GM19238 (cell line): ENCODE measurements at regions not wholly inside any gene's neighbourhood (a gene's known extent, or its start where the extent isn't known, plus 50 kb on each side); places are given as distances from the start of the nearest gene placed in this dataset.
"Not testable (repeated sequence)": the region's sequence is repeated elsewhere in the genome, so short reads cannot be mapped to it uniquely, and the experiment has no call there.

Experiments used
- DNase-seq: peaks from one replicate; pipeline ENCODE4 v3.0.0; 2011; ENCODE audit warnings: low spot score; ENCODE audit not compliant: insufficient read length

GRCh38 chr2:44051593-44052347 lies 56.0 kb upstream of the LRPPRC start:
- DNase-seq, result no peak

GRCh38 chr2:44052584-44052983 lies 56.8 kb upstream of the LRPPRC start:
- DNase-seq, result no peak

GRCh38 chr2:44053052-44053451 lies 57.3 kb upstream of the LRPPRC start:
- no peak for DNase-seq

GRCh38 chr2:44053456-44053855 lies 57.7 kb upstream of the LRPPRC start:
- DNase-seq, result no peak

- no peak for DNase-seq
Observed at GRCh38 chr2:44055229-44055628, 59.4 kb upstream of the LRPPRC start.

- DNase-seq, result no peak
Observed at GRCh38 chr2:44055664-44056063, 59.9 kb upstream of the LRPPRC start.

- no peak for DNase-seq
Observed at GRCh38 chr2:44056947-44057346, 61.2 kb upstream of the LRPPRC start.

- not testable (repeated sequence) for DNase-seq
Observed at GRCh38 chr2:44060286-44060685, 64.5 kb upstream of the LRPPRC start.

GRCh38 chr2:44060990-44061389 lies 65.2 kb upstream of the LRPPRC start:
- DNase-seq, result no peak

- DNase-seq, result no peak
Observed at GRCh38 chr2:44061469-44061868, 65.7 kb upstream of the LRPPRC start.

- no peak for DNase-seq
Observed at GRCh38 chr2:44061876-44062275, 66.1 kb upstream of the LRPPRC start.

- no peak for DNase-seq
Observed at GRCh38 chr2:44063033-44063432, 67.2 kb upstream of the LRPPRC start.

GRCh38 chr2:44064281-44064680 lies 68.5 kb upstream of the LRPPRC start:
- not testable (repeated sequence) for DNase-seq

GRCh38 chr2:44067012-44067790 lies 71.4 kb upstream of the LRPPRC start:
- DNase-seq, result not testable (repeated sequence)

- not testable (repeated sequence) for DNase-seq
Observed at GRCh38 chr2:44067791-44068181, 72.0 kb upstream of the LRPPRC start.

GRCh38 chr2:44071454-44072046 lies 75.8 kb upstream of the LRPPRC start:
- DNase-seq, result no peak

- not testable (repeated sequence) for DNase-seq
Observed at GRCh38 chr2:44073667-44074066, 77.9 kb upstream of the LRPPRC start.

GRCh38 chr2:44074795-44075194 lies 79.0 kb upstream of the LRPPRC start:
- not testable (repeated sequence) for DNase-seq

GRCh38 chr2:44075541-44075940 lies 79.8 kb upstream of the LRPPRC start:
- no peak for DNase-seq

GRCh38 chr2:44077942-44078511 lies 82.2 kb upstream of the LRPPRC start:
- DNase-seq, result no peak

- DNase-seq, result no peak
Observed at GRCh38 chr2:44079686-44080085, 83.9 kb upstream of the LRPPRC start.

GRCh38 chr2:44083054-44083453 lies 85.6 kb upstream of the PPM1B start:
- DNase-seq, result no peak
